Colonic mucosa (tissue), 4 donors: ENCODE measurements at regions not wholly inside any gene's neighbourhood (a gene's known extent, or its start where the extent isn't known, plus 50 kb on each side); places are given as distances from the start of the nearest gene placed in this dataset.

Experiments used
- DNase-seq: peaks from one replicate; pipeline ENCODE4 v3.0.0-alpha.2; 2020
- H3K27ac ChIP-seq: fragments of 200-600 bp; one replicate; pipeline ENCODE4 v1.8.0; 2021
- H3K27me3 ChIP-seq: fragments of 200-600 bp; one replicate; pipeline ENCODE4 v1.8.0; 2021
- H3K36me3 ChIP-seq: fragments of 200-600 bp; one replicate; pipeline ENCODE4 v1.8.0; 2021
- H3K4me1 ChIP-seq: fragments of 200-600 bp; one replicate; pipeline ENCODE4 v1.8.0; 2021; ENCODE audit warnings: mild to moderate bottlenecking
- H3K4me3 ChIP-seq: fragments of 200-600 bp; one replicate; pipeline ENCODE4 v1.8.0; 2021
- H3K9ac ChIP-seq, 2 donors: one replicate each; pipeline ENCODE4 v1.7.0; 2013; ENCODE audit warnings: control low read depth in 2 of 2, low read depth in 2 of 2, low read length in 2 of 2
- H3K9me3 ChIP-seq: fragments of 200-600 bp; one replicate; pipeline ENCODE4 v1.8.0; 2021
- CTCF ChIP-seq: fragments of 200-600 bp; IDR thresholded peaks from one replicate; pipeline ENCODE4 v1.8.0; 2022; ENCODE audit warnings: antibody characterized with exemption, mild to moderate bottlenecking
- intact Hi-C: fragments of 100-400 bp; cut with DNase I; formaldehyde crosslinking; loops from one replicate; pipeline ENCODE4 v1.14.1; 2022
- donor health status: healthy.
- donor health status: DM: no; HTN: no; CAD: no.
- donor health status: DM: no; HTN: no; CAD: no.

GRCh38 chr22:47681411-47682165 lies 919.1 kb downstream of the TBC1D22A start:
- no peak for TF ChIP-seq CTCF
- intact Hi-C loops, result no loop called here
- Histone ChIP-seq H3K36me3 (no peaks in the 10 kb centered on the region), H3K4me1 (no peaks in the 10 kb centered on the region), H3K9ac (no peak overlapping the region), H3K9me3 (no peaks in the 10 kb centered on the region), H3K27ac (no peak overlapping the region), H3K27me3 (no peaks in the 10 kb centered on the region), H3K4me3 (no peak overlapping the region)
- no peak for DNase-seq

- H3K27me3 ChIP-seq, result no peaks in the 10 kb centered on the region
- no peaks in the 10 kb centered on the region for H3K4me1 ChIP-seq
- TF ChIP-seq CTCF, result no peak
- no peak overlapping the region for H3K4me3 ChIP-seq
- DNase-seq, result no peak
- no peak overlapping the region for H3K9ac ChIP-seq
- H3K36me3 ChIP-seq, result no peaks in the 10 kb centered on the region
- H3K9me3 ChIP-seq, result no peaks in the 10 kb centered on the region
- intact Hi-C loops, result no loop called here
- no peak overlapping the region for H3K27ac ChIP-seq
Observed at GRCh38 chr22:47678636-47679287, 916.3 kb downstream of the TBC1D22A start.

GRCh38 chr22:47678048-47678447 lies 915.6 kb downstream of the TBC1D22A start:
- Histone ChIP-seq H3K27me3 (no peaks in the 10 kb centered on the region), H3K4me1 (no peaks in the 10 kb centered on the region), H3K9ac (no peak overlapping the region), H3K4me3 (no peak overlapping the region), H3K27ac (no peak overlapping the region), H3K36me3 (no peaks in the 10 kb centered on the region), H3K9me3 (no peaks in the 10 kb centered on the region)
- no peak for TF ChIP-seq CTCF
- intact Hi-C loops, result no loop called here
- no peak for DNase-seq

- no peaks in the 10 kb centered on the region for H3K9me3 ChIP-seq
- no peaks in the 10 kb centered on the region for H3K4me1 ChIP-seq
- H3K27ac ChIP-seq, result no peak overlapping the region
- intact Hi-C loops, result no loop called here
- H3K4me3 ChIP-seq, result no peak overlapping the region
- DNase-seq, result no peak
- H3K27me3 ChIP-seq, result no peaks in the 10 kb centered on the region
- H3K36me3 ChIP-seq, result no peaks in the 10 kb centered on the region
- no peak for TF ChIP-seq CTCF
- no peak overlapping the region for H3K9ac ChIP-seq
Observed at GRCh38 chr22:47676685-47677084, 914.2 kb downstream of the TBC1D22A start.

- Histone ChIP-seq H3K36me3 (no peaks in the 10 kb centered on the region), H3K27ac (no peak overlapping the region), H3K27me3 (no peaks in the 10 kb centered on the region), H3K4me1 (no peaks in the 10 kb centered on the region), H3K4me3 (no peak overlapping the region), H3K9me3 (no peaks in the 10 kb centered on the region), H3K9ac (no peak overlapping the region)
- intact Hi-C loops, result no loop called here
- no peak for DNase-seq
- TF ChIP-seq CTCF, result no peak
Observed at GRCh38 chr22:47674600-47674999, 912.1 kb downstream of the TBC1D22A start.
